Heart right ventricle (tissue), 16 donors: ENCODE measurements at regions not wholly inside any gene's neighbourhood (a gene's known extent, or its start where the extent isn't known, plus 50 kb on each side); places are given as distances from the start of the nearest gene placed in this dataset.

Experiments used
- ATAC-seq, 8 donors: fragments of 200-7000 bp; cut with Tn5 transposase; one replicate each; pipeline ENCODE4 v1.9.1; 2020; ENCODE audit warnings: mild to moderate bottlenecking in 8 of 8, moderate library complexity in 8 of 8, moderate number of reproducible peaks in 1 of 8
- DNase-seq, 2 donors: peaks; one replicate each; pipeline ENCODE4 v3.0.0-alpha.2; 2020
- H3K27ac ChIP-seq, 10 donors: fragments of 200-600 bp; sonication (generic) in 2 of 10; one replicate each; pipeline versions ENCODE4 v1.5.0 to v1.8.0; 2020 to 2022; ENCODE audit warnings: mild to moderate bottlenecking in 3 of 10
- H3K27me3 ChIP-seq, 7 donors: fragments of 200-600 bp; one replicate each; pipeline ENCODE4 v1.8.0; 2021 to 2022; ENCODE audit warnings: mild to moderate bottlenecking in 2 of 7
- H3K36me3 ChIP-seq, 9 donors: fragments of 200-600 bp; sonication (generic) in 1 of 9; one replicate each; pipeline versions ENCODE4 v1.5.0 to v1.8.0; 2020 to 2022; ENCODE audit warnings: mild to moderate bottlenecking in 2 of 9
- H3K4me1 ChIP-seq, 9 donors: fragments of 200-600 bp; sonication (generic) in 1 of 9; one replicate each; pipeline versions ENCODE4 v1.5.0 to v1.8.0; 2020 to 2022; ENCODE audit warnings: mild to moderate bottlenecking in 4 of 9
- H3K4me3 ChIP-seq, 10 donors: fragments of 200-600 bp; sonication (generic) in 2 of 10; one replicate each; pipeline versions ENCODE4 v1.5.0 to v1.8.0; 2020 to 2022; ENCODE audit warnings: mild to moderate bottlenecking in 7 of 10, moderate library complexity in 2 of 10
- H3K9me3 ChIP-seq, 11 donors: fragments of 200-600 bp in 10 of 11; sonication (generic) in 2 of 11; one replicate each; pipeline versions ENCODE4 v1.5.0 to v1.8.0; 2013 to 2022; ENCODE audit warnings: mild to moderate bottlenecking in 2 of 11, control low read depth in 1 of 11, moderate library complexity in 1 of 11
- WGBS, 2 donors: extraction: QIAGEN DNeasy Blood & Tissue Kit; methylation state at CpG; one replicate each; pipeline ENCODE4 v1.1.7; 2013; ENCODE audit warnings: inconsistent platforms in 1 of 2; 5-methylcytosine and 5-hydroxymethylcytosine counted together
- intact Hi-C, 10 donors: fragments of 100-400 bp; cut with DNase I; formaldehyde crosslinking; loops; one replicate each; pipeline versions ENCODE4 v1.11.1 to v1.14.2; 2022
- TF ChIP-seq, protein P1 (sequence below), 9 donors: fragments of 200-600 bp; sonication (generic) in 2 of 9; IDR thresholded peaks; one replicate each; pipeline versions ENCODE4 v1.5.0 to v1.8.0; 2021 to 2022; ENCODE audit warnings: antibody characterized with exemption in 9 of 9, mild to moderate bottlenecking in 5 of 9, moderate library complexity in 1 of 9
- donor health status: Arrhythmogenic right ventricular cardiomyopathy.
- donor health status: ischemic (EF 13 %, LVEDD 7.1; RV severe dilation, severe dysfunction).
- donor health status: healthy with polysubstance abuse.
- donor health status: DM: no; HTN: yes; CAD: no.
- donor health status: DM: no; HTN: no; CAD: no.
- donor health status: ischemic (EF 25% LVEDD 6.9; RV normal size, moderate dysfunction).
- donor health status: ischemic (EF 25% LVEDD 5.7; RV mildly dilated, moderate dysfunction).
- donor health status: healthy.
- donor health status: DM: yes; HTN: yes; CAD: no.
- donor health status: Ischemic cardiomyopathy.
- donor health status: ischemic (EF 35%, LVEDD 5.7; RV mildly dilated, moderate dysfunction).
- donor health status: nonischemic (EF 11% LVEDD 7.7; RV severe dilation, severe dysfunction).
- donor health status: DM: yes; HTN: yes; CAD: no.
- donor health status: PGD.
- donor health status: ischemic (EF 29% LVEDD 5.4; RV normal size, mild dysfunction).
- donor health status: nonischemic (EF 23%, LVEDD 6.1; RV moderate dilation, normal function).

GRCh38 chr18:70416496-70416895, 127.7 kb downstream of the SOCS6 start:
- no peak for ATAC-seq
- intact Hi-C loops: loop anchor here in 1 of 10 donors (10.0 kb wide), 1 partner anchor 82 kb away; no protein-coding TSS in a partner anchor

DNA sequence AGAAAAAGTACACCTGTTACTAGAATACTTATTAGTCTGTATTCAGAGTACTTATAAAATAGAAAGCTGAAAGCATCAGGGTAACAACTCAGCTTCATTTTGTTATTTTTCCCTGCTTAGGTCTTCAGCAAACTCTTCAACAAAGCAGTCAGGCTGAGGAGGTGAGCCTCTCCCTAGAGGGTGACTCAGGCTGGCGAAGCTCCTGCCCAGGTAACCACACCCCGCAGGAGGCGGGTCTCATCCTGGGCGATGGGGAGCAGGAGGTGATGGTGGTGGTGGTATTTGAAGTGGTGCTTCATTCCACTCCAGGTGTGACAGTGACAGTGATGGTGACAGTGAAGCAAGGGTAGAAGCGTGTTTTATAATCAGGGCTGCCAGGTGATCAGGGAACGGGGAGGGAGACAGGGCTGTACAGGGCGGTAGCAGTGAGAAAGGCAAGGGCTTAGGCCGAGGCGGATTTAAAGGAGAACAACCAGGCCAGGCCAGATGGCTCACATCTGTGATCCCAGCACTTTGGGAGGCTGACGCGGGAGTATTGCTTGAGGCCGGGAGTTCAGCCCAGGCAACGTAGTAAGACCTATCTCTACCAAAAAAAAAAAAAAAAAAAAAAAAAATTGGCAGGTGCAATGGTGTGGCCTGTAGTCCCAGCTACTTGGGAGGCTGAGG, 127.1 kb downstream of the SOCS6 start:
- H3K4me1 ChIP-seq: peaks cover 0 to 31% (median 12%) of the 10 kb centered on the region in 9 donors
- no peak overlapping the region for H3K4me3 ChIP-seq
- WGBS, 2 donors: 79 to 88% methylated on average over 13 of the region's 13 CpGs
- H3K27me3 ChIP-seq: no peaks in the 10 kb centered on the region
- TF ChIP-seq, protein P1, sequence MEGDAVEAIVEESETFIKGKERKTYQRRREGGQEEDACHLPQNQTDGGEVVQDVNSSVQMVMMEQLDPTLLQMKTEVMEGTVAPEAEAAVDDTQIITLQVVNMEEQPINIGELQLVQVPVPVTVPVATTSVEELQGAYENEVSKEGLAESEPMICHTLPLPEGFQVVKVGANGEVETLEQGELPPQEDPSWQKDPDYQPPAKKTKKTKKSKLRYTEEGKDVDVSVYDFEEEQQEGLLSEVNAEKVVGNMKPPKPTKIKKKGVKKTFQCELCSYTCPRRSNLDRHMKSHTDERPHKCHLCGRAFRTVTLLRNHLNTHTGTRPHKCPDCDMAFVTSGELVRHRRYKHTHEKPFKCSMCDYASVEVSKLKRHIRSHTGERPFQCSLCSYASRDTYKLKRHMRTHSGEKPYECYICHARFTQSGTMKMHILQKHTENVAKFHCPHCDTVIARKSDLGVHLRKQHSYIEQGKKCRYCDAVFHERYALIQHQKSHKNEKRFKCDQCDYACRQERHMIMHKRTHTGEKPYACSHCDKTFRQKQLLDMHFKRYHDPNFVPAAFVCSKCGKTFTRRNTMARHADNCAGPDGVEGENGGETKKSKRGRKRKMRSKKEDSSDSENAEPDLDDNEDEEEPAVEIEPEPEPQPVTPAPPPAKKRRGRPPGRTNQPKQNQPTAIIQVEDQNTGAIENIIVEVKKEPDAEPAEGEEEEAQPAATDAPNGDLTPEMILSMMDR (IDR thresholded peaks at IDR 0.05): no peak
- intact Hi-C loops: loop anchor here in 1 of 10 donors (10.0 kb wide), 1 partner anchor 81 kb away; no protein-coding TSS in a partner anchor
- DNase-seq (no peak), ATAC-seq (peak in 1 of 8 donors; percentile 46)
- H3K36me3 ChIP-seq: no peaks in the 10 kb centered on the region
- H3K9me3 ChIP-seq: no peaks in the 10 kb centered on the region
- no peak overlapping the region for H3K27ac ChIP-seq

More at GRCh38 chr18:70416496-70416895, 127.7 kb downstream of the SOCS6 start:
- Histone ChIP-seq H3K27me3 (no peaks in the 10 kb centered on the region), H3K36me3 (no peaks in the 10 kb centered on the region), H3K27ac (no peak overlapping the region), H3K9me3 (no peaks in the 10 kb centered on the region), H3K4me1 (peaks cover 0 to 37% (median 16%) of the 10 kb centered on the region in 9 donors), H3K4me3 (no peak overlapping the region)
- TF ChIP-seq, protein P1 (IDR thresholded peaks at IDR 0.05): no peak
- no peak for DNase-seq
- WGBS, 2 donors: 86 to 88% methylated on average over 8 of the region's 8 CpGs

DNA sequence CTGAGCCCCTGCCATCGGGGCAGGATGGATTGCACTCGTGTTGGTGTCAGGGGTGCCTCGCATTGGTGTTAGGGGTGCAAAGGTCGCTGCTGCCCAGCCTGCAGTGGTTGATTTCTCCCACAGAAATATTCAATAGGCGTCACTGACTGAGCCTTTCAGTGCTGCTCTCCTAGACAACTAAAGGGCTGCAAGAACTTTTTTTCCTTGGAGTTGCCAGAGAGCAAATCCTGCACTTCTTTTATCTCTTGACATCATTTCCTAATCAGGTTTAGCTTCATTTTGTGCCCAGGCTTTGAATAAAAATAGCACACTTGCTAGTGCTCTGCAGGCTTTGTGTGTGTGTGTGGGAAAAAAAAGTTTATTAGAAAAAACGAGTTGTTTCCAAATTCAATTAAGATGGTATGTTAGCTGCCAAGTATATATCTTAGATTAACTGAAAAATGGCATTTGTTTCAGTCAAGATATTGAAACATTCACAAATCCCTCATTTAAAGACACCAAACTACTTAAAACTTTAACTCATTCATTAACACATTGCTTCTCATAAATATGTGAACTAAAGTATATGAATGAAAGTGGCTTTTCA, 125.6 kb downstream of the SOCS6 start:
- no peaks in the 10 kb centered on the region for H3K9me3 ChIP-seq
- ATAC-seq: peak in 5 of 8 donors; percentile 18 to 80 (median 42)
- WGBS, 2 donors: 31 to 34% methylated on average over 6 of the region's 6 CpGs

GRCh38 chr18:70413455-70413854, 124.6 kb downstream of the SOCS6 start:
- TF ChIP-seq, protein P1 (IDR thresholded peaks at IDR 0.05): no peak
- intact Hi-C loops: loop anchor here in 1 of 10 donors (10.0 kb wide), 1 partner anchor 79 kb away; no protein-coding TSS in a partner anchor
- no peak for ATAC-seq

More for the DNA sequence above, 125.6 kb downstream of the SOCS6 start:
- Histone ChIP-seq H3K4me1 (peaks cover 0 to 16% (median 2%) of the 10 kb centered on the region in 9 donors), H3K27ac (no peak overlapping the region), H3K4me3 (no peak overlapping the region), H3K36me3 (no peaks in the 10 kb centered on the region), H3K27me3 (no peaks in the 10 kb centered on the region)
- intact Hi-C loops: loop anchor here in 1 of 10 donors (10.0 kb wide), 1 partner anchor 80 kb away; no protein-coding TSS in a partner anchor
- TF ChIP-seq, protein P1 (IDR thresholded peaks at IDR 0.05): no peak
- DNase-seq: no peak

More at GRCh38 chr18:70413455-70413854, 124.6 kb downstream of the SOCS6 start:
- Histone ChIP-seq H3K4me3 (no peak overlapping the region), H3K9me3 (no peaks in the 10 kb centered on the region), H3K27me3 (no peaks in the 10 kb centered on the region), H3K27ac (no peak overlapping the region), H3K36me3 (no peaks in the 10 kb centered on the region), H3K4me1 (peaks cover 0 to 11% (median 0%) of the 10 kb centered on the region in 9 donors)
- WGBS, 2 donors: 86 to 90% methylated on average over 3 of the region's 3 CpGs
- DNase-seq: no peak
